NCI-H446 (cell line): ENCODE measurements at regions not wholly inside any gene's neighbourhood (a gene's known extent, or its start where the extent isn't known, plus 50 kb on each side); places are given as distances from the start of the nearest gene placed in this dataset.
"Not testable (repeated sequence)": the region's sequence is repeated elsewhere in the genome, so short reads cannot be mapped to it uniquely, and the experiment has no call there.

Experiments
- DNase-seq, 2 experiments: peaks; one replicate each; lab custom pipeline; 2025; lab: John Stamatoyannopoulos, UW

DNA sequence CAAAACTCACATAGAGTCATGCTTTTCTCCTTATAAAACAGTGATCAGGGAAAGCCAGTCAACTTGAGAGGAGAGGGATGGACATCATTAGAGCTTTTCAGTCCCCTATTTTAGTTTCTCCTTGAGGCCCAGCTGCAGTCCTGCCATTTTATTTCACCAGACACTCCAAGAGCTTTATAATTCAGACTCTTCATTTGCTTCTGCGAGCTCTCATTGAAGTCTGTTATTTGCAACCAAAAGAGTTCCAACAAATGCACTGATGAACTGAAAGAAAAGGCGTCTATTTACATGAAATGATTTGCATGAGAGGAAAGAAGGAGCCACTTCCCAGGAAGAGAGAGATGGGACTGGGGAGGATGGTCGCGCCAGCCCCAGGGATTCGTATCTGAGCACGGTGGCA, 86.8 kb downstream of the NDUFA12 start:
- DNase-seq: no peak

DNA sequence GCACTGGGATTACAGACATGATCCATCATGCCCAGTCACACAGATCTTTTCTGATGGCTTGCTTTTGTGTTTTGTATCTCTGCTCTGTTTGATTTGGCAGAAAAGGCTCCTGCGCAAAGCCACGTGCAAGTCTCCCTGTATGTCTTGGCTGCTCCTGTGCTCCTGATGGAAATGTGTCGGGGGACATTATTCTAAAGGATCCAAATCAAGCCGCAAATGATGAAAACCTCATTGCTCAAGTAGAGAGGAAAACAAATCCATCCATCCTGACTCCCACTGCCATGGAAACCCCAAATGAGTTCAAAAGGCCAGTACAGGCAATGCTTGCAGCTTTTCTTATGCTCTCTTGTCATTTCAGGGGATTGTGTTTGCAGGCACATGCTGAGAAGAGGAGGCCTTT, 93.8 kb downstream of the NDUFA12 start:
- no peak for DNase-seq

DNA sequence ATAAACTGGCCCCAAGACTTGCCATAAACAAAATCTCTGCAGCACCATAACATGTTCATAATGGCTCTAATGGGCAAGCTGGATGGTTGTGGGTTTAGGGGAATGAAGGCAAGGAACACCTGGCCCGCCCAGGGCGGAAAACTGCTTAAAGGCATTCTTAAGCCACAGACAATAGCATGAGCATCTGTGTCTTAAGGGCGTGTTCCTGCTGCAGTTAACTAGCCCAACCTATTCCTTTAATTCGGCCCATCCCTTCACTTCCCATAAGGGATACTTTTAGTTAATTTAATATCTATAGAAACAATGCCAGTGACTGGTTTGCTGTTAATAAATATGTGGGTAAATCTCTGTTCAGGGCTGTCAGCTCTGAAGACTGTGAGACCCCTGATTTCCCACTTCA, 97.7 kb downstream of the NDUFA12 start:
- DNase-seq: not testable (repeated sequence)

DNA sequence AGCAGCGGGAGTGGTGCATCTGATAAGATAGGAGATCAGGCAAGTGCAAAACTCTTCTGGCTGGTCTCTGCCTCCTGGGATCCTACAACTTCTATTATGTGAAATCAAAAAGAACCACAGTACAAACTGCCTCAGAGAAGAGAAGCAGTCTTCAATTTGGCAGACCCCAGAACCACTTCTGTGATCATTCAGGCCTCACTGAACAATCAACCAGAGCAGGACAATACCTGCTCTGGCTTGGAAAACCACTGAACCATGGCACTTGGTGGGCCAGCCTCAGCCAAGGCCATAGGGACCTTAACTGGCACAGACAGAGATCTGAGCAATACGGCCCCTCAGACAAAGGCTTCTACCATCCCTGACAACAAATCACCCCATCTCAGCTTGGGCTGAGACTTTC, 103.0 kb downstream of the NDUFA12 start:
- no peak for DNase-seq

DNA sequence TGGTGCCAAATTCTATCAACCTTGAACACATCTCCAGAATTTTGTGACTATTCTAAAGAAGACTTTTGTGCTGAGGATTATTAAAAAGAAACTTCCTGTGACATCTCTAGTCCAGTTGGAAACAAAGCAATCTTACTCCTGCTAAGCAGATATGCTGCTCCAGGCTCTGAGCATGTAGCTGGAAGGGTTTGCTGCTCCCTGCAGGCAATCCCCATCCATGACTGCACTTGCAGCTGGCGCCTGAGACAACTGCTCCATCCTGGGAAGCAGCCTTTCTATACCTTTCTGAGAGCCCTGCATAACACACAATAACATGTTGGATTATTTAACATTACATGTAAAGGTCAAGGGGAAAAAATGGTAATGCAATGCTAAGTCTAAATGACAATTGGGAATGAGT, 105.1 kb downstream of the NDUFA12 start:
- no peak for DNase-seq

DNA sequence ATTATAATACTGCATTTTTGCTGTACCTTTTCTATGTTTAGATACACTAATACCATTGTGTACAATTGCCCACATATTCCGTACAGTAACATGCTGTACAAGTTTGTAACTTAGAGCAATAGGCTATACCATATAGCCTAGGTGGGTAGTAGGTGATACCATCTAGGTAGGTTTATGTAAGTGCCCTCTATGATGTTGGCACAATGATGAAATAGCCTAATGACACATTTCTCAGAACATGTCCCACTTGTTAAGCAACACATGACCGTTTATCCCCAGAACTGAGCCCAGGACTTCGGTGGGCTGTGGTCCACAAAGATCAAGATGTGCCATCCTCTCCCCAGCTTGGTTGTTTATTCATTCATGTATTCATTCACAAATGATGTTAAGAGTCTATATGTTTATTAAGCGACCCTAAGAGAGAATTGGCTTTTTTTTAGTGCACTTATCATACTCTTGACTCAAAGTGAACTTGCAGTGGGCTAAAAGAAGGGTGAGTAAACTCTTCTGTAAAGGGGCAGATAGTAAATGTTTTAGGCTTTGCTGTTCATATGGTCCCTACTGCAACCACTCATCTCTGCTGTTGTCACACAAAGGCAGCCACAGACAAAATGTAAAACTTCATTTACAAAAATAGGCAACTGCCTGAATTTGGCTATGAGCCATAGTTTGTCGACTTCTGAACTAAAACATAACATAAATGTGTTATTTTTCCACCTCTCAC, 110.8 kb downstream of the NDUFA12 start:
- no peak for DNase-seq

DNA sequence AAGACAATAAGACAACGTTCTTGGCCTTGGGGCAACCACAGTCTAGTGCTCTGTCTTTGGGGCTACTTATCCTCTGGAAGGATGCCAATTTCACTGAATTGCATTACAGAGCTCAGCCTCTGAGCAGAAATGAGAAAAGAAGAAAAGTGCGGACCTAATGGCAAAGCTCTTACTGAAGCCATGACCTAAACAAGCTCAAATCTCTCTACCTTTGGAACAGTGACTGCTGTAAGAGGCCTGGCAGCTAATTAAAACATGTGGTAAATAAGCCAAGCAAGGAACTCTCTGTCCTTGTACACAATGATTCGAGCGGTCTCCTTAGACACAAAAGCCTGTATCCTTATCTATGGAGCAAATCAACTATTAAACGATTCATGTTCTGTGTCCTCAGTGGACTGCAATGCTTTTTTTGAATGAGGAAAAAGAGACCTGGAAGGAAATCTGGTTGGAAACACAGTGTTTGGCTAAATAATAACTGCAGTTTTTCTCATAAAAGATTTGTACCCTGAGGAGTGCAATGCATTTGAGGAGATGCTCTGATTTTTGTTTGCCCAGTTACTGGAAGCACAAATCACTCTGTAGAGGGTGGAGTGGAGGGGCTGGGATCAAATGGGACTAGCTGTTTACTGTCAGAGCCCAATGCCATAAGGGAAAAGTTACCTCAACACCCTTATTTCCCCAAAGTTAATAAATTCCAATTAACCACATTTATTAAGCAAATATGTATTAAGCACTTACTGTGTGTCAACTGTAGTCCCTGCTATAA, 113.9 kb downstream of the NDUFA12 start:
- no peak for DNase-seq

DNA sequence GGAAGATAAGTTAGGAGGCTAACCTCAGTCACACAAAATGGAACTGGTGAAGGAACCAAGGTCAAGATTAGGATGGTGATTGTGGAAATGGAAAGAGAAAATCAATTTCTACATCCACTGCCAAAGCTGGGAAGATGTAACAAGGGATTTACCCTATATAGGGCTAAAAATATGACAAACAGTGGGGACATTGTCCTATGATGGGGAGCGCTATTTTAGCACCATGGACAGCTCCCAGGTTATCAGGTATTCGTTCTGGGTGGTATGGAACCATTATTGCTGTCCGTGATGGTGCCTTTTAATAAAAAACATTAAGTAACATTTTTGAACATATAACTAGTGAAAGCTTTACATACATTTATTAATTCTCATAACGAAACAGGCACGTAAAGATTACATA, 124.0 kb downstream of the NDUFA12 start:
- DNase-seq: no peak

DNA sequence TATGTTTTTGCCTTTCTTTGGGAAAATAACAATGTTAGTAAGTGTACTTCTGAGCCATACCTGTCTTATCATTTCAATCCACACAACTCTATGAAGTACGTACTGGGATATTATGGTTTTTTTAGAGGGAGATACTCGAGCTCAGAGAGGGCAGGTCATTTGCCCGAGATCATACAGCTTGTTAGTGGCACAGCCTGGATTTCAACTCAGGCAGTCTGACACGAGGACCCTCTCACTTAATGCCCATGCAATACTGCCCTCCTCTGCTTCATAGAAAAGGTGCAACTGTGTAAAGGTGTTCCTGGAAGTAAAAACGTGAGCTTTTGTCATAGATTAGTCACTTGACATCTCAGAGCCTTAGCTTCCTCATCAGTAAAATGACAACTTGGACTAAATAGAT, 128.0 kb downstream of the NDUFA12 start:
- no peak for DNase-seq

DNA sequence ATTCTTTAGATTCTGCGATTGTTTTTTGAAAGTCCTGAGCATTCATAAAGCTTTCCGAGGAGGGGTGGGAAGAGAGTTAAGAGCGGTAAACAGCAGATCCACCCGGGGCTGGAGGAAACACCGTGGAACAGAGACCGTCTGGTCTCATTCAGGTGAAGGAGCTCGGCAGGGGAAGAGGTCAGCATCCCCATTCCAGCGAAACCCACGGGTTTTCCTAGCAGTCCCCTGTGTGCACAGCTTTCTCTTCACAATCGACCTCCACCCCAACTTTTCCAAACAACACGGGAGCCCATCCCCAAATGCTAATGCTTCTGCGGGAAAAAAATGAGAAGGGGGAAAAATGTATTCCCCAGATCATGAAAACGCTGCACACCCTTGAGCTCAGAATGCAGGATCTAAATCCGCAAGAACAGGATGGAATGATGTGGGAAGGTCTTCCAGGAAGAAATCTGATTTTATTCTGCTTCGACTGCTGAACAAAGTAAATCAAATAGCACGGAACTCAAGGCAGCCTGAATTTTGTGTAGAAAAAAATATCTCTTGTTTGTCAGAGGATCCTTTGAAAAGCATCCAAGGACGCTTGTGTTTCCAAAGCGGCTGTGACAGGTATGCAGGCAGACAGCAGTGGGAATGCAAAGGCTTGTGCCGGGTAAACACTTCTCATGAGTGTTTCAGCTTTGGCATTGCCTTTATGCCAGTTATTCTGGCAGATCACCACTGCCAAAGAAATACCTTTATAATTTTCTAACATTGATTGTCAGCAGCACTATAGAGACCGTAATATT, 128.8 kb downstream of the NDUFA12 start:
- DNase-seq: no peak

DNA sequence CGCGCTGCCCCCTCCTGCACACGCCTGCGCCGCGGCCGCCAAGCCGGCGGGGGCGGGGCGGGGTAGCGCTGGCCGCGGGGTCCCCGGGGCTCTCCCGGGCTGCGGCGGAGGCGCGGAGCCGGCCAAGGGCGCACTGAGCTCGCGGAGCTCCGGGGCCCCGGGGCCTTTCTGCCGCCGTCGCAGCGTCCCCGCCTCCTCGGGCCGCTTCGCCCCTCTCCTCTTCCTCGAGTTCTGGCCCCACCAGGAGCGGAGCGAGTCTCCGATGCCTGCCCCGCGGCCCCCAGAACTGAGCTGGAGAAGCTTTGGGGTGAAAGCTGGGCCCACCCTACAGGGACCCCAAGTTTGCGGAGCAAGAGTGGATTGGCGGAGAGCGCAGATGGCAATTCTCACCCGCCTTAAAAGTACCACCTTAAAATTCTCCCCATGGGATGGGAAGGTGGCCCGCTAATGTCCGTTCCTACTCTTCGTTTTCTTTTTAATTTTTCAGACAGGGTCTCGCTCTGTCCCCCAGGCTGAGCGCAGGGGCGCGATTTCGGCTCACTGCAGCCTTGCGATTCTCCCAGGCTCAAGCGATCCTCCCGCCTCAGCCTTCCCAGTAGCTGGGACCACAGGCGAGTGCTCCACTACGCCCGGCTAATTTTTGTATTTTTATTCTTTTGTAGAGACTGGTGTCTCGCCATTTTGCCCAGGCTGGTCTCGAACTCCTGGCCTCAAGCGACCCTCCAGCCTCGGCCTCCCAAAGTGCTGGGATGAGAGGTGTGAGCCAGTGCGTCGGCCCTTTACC, 129.6 kb downstream of the NDUFA12 start:
- no peak for DNase-seq

DNA sequence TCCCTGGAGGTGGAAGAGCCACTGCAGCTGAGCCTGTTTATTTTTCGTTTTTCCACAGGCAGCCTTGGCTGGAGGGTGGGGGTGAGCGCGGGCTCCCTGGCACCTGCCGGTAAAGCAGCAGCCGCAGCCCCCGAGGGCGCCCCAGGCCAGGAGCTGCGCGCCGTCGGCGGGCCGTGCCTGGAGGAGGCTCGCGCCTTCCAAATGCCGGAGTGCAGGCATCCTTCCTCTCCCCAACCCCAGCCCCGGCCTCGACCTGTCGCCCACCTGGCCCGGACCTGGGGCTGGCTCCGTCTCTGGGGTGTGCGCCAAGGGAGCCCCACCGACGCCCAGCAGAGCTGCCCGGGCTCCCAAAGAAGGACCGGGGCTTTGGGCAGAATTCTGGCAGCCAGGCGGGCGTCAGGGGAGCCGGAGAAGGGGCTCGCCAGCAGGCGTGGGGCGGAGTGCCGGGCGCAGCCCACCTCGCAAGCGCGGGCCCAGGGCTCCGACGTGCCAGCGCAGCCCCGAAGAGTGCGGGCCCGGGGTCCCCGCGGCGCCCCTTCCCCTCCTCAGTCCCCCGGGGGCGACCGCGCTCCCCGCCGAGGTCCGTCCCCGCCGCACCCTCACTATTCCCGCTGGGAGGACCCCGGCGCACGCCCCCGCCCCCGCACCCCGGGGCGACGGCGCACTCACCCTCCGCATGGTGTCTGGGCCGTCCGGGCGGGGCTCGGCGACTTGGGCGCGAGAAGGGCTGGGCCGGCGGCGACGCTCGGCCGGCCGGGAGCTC, 130.3 kb downstream of the NDUFA12 start:
- no peak for DNase-seq

DNA sequence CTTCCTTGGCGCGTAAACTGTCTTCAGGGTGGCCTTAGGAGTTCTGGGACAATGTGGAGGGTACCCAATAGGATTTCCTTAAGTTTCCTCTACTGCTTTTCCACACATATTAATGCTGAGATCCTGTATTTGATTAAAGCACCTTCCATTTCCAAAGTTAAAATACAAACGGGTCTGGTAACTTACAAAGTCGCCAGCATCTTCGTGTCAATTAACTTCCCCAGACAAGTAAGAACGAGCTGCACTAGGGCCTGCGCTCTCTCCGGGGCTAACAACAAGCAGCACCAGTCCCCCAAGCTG, 130.9 kb downstream of the NDUFA12 start:
- DNase-seq: no peak

DNA sequence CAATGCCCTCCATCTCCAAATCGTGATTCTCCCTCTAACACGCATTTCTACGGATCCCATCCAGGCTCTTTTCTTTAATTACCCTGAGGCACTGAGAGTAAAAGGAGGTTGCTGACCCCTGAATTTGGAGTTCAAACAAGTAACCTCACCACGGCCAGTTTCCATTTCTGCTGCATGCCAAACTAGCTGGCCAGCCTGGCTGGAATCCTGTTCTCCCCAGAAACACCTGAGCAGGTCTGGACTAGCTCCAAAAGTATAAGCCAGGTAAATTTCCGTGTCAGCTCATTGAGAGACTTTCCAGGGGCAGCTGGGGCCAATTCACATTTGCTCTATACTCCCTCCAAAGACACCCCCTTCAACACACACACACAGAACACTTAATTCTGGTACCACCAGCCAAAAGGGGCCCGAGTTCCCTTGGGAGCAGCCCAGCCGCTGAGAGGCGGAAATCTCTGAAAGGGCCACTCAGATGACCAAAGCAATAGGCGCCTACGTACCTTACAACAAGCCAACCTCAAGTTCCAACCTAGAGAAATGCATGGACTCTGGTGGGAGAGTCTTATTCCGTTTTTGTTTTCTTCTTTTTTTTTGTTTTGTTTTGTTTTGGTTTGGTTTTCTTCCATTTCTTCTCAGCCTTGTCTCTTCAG, 131.4 kb downstream of the NDUFA12 start:
- DNase-seq: no peak

DNA sequence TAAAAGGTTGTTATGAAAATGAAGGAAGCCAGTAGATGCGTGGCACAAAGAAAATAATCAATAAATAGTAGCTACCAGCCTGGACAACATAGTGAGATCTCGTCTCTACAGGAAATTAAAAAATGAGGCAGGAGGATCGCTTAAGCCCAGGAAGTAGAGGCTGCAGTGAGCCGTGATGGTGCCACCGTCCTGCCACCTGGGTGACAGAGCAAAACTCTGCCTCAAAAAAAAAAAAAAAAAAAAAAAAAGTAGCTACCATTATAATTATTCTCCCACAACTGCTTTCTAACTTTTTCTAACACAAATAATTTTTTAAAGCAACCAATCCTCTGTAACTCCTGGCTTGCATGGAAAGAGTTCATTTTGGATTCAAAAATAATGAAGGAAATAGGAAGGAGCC, 133.0 kb downstream of the NDUFA12 start:
- no peak for DNase-seq

DNA sequence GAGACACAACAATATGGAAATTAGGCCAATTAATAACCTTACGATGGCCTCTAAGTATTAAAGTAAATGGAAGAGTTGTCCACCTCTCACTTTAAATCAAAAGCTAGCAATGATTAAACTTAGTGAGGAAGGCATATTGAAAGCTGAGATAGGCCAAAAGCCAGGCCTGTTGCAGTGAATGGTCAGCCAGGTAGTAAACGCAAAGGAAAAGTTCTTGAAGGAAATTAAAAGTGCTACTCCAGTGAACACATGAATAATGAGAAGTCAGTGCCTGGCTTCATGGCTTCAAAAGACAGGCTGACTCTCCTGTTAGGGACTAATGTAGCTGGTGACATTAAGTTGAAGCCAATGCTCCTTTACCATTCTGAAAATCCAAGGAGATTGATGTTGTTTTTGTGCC, 135.3 kb downstream of the NDUFA12 start:
- no peak for DNase-seq

DNA sequence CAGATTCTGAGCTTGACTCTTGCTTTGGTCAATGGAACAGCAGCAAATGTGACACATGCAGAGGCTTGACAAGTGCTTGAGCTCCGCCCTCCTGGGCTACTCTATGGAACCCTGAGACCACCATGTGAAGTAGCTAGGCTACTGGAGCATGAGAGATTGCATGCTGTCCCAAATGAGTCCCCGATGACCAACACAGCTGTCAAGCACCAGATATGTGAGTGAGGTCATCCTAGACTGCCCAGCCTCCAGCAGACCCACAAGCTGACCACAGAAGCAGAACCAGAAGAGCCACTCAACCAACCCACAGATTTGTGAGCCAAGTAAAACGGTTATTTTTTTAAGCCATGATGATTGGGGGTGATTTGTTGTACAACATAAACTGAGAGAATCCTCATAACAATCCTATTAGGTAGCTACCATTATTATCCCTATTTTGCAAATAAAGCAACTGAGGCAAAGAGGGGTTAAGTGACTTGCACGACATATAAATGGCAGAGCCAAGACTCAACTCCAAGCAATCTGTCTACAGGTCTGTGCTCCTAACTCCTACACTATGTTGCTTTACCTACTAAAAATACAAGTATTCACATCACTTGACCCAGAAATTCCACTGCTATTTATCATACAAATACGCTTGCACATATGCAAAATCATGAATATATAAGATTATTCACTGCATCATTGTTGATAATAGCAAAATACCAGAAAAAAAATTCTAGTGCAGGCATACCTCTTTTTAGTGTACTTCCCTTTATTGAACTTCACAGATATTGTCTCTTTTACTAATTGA, 136.2 kb downstream of the NDUFA12 start:
- no peak for DNase-seq

DNA sequence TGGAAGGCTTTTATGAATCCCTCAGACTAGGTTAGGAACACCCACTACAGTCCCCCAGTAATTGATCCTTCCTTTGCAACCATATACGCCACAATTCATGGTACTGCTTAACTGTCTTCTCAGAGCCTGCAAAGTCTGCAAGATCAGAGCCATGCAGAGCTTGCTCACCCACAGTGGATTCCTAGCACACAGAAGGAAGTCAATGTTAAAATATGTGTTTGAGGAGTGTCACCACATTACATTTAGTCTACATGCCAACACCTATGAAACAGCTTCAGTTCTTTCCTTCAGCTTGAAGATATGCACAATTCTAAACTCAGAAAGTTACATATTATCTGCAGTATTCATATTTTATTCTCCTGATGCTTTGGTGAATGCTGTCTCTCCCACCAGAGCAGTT, 138.5 kb downstream of the NDUFA12 start:
- DNase-seq: no peak

DNA sequence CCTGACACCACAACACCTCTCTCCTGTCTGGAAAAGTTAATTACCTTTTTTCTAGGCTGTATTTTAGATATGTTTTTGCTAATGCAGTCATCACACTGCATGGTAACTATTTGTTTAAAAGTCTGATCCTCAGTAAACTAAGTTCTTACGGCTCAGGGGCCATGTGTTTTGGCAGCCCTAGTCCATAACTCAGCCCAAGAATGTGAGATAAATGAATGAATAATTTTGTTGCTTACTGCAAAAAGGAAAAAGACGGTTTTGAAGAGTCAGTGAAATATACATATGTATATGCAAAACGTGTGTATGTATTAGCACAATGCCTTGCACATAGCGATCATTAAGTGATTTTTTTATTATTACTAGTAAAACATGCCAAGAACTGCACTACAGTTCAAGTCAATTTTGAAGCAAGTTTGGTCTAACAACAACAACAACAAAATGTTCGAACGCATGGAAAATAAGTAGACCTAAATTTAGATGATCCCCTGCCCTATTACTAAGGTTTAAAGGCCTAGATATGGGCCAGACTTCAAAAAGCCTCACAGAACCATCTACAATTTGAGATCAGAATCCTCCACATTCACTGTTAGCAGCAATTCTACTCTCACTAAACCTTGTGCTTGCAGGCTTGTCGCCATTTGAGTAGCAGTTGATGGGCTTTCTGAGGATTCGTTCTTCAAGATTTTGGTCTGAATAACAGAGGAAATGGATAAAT, 140.0 kb downstream of the NDUFA12 start:
- DNase-seq: no peak

DNA sequence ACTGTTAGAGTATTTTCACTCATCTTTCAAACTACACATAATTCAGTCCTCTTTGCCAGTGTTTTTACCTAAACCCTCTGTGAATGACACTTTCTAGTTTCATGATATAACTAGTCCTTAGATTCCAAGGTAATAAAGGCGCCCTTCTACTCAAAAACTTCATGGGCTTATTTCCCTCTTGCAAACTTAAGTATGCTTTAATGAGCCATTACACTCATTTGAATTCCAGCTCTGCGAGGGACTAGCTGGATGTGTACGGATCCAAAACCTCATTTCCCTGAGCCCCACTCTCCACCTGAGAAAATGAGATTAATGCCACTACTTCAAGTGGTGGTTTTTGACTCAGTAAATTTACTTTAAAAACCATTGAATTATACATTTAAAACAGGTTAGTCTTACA, 141.1 kb downstream of the NDUFA12 start:
- DNase-seq: no peak
